GM19324 (cell line): ENCODE measurements at regions not wholly inside any gene's neighbourhood (a gene's known extent, or its start where the extent isn't known, plus 50 kb on each side); places are given as distances from the start of the nearest gene placed in this dataset.

Experiments used
- ATAC-seq: cut with Tn5 transposase; IDR thresholded peaks from one replicate; pipeline ENCODE4 v1.9.1; 2021; ENCODE audit warnings: mild to moderate bottlenecking, moderate library complexity; ENCODE audit not compliant: unreplicated experiment, low FRiP score

GRCh38 chr1:239436286-239436685 is 49.9 kb downstream of the CHRM3 start:
- ATAC-seq, result no peak

GRCh38 chr1:239437822-239438221 is 51.5 kb downstream of the CHRM3 start:
- ATAC-seq, result no peak

GRCh38 chr1:239438891-239439290 is 52.5 kb downstream of the CHRM3 start:
- ATAC-seq, result no peak

- no peak for ATAC-seq
Measured at GRCh38 chr1:239443361-239443760, 57.0 kb downstream of the CHRM3 start.

GRCh38 chr1:239446611-239447010 is 60.2 kb downstream of the CHRM3 start:
- ATAC-seq, result no peak

GRCh38 chr1:239448911-239449310 is 62.5 kb downstream of the CHRM3 start:
- ATAC-seq, result no peak

- no peak for ATAC-seq
Measured at GRCh38 chr1:239455743-239456142, 69.4 kb downstream of the CHRM3 start.

- no peak for ATAC-seq
Measured at GRCh38 chr1:239456788-239457187, 70.4 kb downstream of the CHRM3 start.

- no peak for ATAC-seq
Measured at GRCh38 chr1:239457491-239458143, 71.2 kb downstream of the CHRM3 start.

GRCh38 chr1:239458144-239458500 is 71.8 kb downstream of the CHRM3 start:
- ATAC-seq, result no peak

- ATAC-seq, result no peak
Measured at GRCh38 chr1:239467730-239468129, 81.4 kb downstream of the CHRM3 start.

GRCh38 chr1:239478069-239478468 is 91.7 kb downstream of the CHRM3 start:
- ATAC-seq, result no peak

GRCh38 chr1:239483391-239483790 is 97.0 kb downstream of the CHRM3 start:
- ATAC-seq, result no peak

- no peak for ATAC-seq
Measured at GRCh38 chr1:239493811-239494414, 107.5 kb downstream of the CHRM3 start.

GRCh38 chr1:239505094-239505493 is 118.7 kb downstream of the CHRM3 start:
- no peak for ATAC-seq

GRCh38 chr1:239507826-239508225 is 121.5 kb downstream of the CHRM3 start:
- ATAC-seq, result no peak

- no peak for ATAC-seq
Measured at GRCh38 chr1:239511875-239512274, 125.5 kb downstream of the CHRM3 start.

GRCh38 chr1:239516579-239516978 is 130.2 kb downstream of the CHRM3 start:
- no peak for ATAC-seq

GRCh38 chr1:239526391-239526790 is 140.0 kb downstream of the CHRM3 start:
- no peak for ATAC-seq

- ATAC-seq, result no peak
Measured at GRCh38 chr1:239527051-239527693, 140.8 kb downstream of the CHRM3 start.

- no peak for ATAC-seq
Measured at GRCh38 chr1:239536165-239536849, 149.9 kb downstream of the CHRM3 start.
